IPS-18c (cell line): ENCODE measurements at regions not wholly inside any gene's neighbourhood (a gene's known extent, or its start where the extent isn't known, plus 50 kb on each side); places are given as distances from the start of the nearest gene placed in this dataset.

ENCODE experiments used
- H3K4me3 ChIP-seq: 2 replicates; pipeline ENCODE4 v1.7.0; 2013; ENCODE audit warnings: low read depth, mild to moderate bottlenecking, low read length, moderate library complexity; ENCODE audit not compliant: insufficient read depth
- H3K9me3 ChIP-seq: one replicate; pipeline ENCODE4 v1.6.1; 2013; ENCODE audit warnings: mild to moderate bottlenecking, low read length, moderate library complexity; ENCODE audit not compliant: control insufficient read depth, insufficient read depth

DNA sequence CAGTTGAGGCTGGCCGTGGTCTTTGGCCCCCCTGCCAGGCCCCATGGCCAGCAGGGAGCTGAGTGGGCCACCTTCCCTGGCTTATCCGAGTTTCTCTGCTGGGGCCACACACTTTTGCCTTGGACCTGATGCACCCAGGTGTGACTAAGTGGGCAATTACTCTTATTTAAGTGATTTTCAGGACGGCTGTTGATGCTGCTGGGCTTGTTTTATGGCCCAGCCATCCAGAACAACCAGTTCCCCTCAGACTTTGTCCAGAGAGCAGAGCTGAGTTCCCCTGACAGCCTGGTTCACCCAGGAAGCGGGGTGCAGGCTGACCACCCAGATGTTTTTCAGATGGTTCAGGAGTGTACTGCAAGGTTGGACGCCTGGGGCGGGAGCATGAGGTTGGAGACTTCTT is 68.8 kb downstream of the GLI2 start:
- Histone ChIP-seq H3K9me3 (no peaks in the 10 kb centered on the region), H3K4me3 (no peak overlapping the region)

DNA sequence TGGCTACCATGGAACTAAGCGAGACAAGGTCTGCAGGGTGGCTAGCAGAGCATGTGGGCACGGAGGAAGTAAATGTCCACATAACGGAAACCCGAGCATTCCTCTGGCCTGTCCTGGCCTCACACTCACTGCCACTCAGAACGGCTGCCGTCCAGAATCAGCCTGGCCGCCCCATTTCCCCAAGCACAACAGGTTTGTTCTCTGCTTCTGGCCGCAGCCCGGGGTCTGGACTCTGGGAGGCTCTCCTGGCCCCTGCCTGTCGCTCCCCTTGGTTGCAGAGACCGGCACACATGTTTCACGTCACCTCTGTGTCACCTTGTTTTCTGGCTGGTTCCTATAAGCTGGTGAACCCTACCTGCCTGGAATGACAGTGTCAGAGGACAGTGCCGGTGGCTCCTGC is 69.3 kb downstream of the GLI2 start:
- no peaks in the 10 kb centered on the region for H3K9me3 ChIP-seq
- no peak overlapping the region for H3K4me3 ChIP-seq

DNA sequence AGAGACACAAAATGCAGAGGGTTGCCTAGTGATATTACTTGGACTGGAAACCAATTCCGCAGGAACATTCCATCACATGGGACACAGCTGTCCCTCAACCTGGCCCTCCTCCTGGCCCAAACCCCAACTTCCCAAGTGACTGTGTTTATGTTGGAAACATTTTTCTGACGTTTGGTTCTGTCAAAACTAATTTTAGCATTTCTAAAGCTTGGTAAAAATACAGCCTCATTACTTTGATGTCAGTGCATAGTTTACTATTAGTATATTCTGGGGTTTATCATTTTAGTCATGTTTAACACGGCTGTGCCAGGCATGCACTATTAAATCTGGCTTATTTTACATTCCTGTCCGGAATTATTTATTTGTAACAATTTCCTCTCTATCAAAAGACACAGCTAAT is 69.9 kb downstream of the GLI2 start:
- Histone ChIP-seq H3K9me3 (no peaks in the 10 kb centered on the region), H3K4me3 (no peak overlapping the region)

DNA sequence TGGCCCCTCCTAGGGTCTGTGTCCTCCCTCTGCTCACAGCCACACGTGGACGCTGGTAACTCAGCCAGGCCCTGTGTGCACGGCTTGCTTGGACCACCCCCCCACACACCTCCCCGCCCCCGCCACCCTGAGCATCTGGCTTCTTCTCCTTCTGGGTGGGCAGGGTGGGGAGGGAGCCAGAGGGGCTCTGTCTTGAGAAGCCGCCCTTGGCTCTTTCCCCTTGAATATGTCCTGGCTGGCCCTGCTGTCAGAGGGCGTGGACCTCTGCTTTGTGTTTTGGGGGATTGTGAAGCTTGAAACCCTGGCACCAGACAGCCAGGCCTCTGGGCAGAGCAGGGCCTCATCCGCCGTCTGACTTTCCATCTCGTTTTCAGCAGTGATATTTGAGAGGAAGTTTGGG is 72.1 kb downstream of the GLI2 start:
- Histone ChIP-seq H3K9me3 (no peaks in the 10 kb centered on the region), H3K4me3 (no peak overlapping the region)

DNA sequence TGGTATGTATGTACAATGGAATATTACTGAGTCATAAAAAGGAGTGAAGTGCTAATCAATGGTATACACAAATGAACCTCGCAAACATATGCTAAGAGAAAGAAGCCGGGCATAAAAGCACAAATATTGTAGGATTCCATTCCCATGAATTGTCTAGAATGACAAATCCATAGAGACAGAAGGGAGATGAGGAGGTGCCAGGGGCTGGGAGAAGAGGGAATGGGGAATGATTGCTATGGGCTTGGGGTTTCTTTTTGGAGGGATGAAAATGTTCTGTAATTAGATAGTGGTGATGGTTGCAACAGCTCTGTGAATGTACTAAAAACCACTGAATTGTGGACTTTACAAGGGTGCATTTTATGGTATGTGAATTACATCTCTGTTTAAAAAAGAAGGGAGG is 73.5 kb downstream of the GLI2 start:
- no peaks in the 10 kb centered on the region for H3K9me3 ChIP-seq
- H3K4me3 ChIP-seq, result no peak overlapping the region

DNA sequence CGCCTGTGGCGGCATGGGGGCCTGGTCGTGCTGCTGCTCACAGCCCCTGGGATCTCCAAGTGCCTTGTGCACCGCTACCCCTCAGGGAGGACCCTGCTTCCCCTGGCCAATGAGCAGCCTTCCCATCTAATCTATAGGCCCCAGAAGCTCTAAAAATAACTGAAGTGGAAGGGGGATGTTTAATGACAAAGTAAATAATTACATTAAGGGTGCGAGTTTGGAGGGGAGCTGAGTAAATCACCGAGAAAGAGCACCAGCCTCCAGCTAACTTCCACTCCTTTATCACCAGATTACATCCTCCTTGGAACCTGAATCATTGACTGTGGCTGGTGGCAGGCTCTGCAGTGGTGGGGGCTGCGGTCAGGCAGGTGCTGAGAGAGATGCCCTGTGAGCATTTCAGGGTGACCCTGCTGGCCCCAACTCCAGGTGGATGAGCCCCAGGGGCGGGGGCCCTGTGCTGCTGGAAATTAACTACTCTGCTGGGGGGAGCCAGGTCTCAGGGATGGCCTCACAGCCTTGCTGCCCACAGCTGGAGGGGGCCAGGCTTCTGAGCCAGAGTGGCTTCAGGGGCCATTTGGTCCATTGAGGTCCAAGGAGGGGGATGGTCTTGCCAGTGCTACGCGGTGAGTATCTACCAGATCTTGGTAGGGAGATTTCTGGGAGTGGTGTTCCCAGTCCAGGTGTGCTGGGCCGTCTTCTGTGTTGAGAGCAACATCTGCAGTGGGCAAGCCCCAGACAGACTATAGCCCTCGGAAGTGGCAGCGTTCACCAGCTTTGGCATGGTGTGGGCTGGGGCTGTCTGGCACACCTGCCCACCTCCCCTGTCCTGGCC is 74.2 kb downstream of the GLI2 start:
- H3K4me3 ChIP-seq, result no peak overlapping the region
- no peaks in the 10 kb centered on the region for H3K9me3 ChIP-seq

DNA sequence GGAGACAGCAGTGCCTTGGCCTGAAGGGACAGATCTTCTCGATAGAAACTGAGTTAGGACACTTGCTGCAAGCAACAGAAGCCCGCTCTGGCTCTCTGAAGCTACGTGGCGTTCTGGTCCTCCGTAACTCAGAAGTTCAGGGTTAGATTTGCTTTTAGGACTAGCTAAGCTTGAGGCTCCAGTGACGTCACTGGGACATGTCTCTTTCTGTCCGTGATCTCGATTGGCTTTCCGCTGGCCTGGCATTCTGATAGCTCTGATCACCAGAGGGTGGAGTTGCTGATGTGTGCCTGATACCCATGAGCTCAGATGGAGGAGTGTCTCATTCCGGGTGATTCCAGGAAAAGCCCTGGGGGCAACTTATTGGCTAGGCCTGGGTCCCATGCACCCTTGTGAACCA is 75.0 kb downstream of the GLI2 start:
- no peaks in the 10 kb centered on the region for H3K9me3 ChIP-seq
- H3K4me3 ChIP-seq, result no peak overlapping the region

DNA sequence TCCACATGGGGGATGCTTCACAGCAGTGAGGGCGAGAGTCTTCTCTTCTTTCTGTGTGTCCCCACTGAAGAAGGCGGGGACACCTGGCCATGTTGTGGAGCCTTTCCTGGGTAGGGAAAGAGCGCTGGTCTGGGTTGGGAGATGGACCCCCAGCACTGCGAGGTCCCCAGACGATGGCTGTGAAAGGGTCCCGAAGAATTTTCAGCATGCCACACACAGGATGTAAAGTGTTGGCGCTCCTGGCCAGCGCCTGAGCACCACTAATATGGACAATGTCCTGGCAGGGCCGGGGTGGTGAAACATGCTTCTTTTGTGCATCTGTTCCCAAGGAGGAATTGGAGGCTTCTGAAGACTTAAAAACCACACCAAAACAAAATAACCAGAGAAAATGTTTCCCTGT is 77.2 kb downstream of the GLI2 start:
- Histone ChIP-seq H3K4me3 (no peak overlapping the region), H3K9me3 (no peaks in the 10 kb centered on the region)

DNA sequence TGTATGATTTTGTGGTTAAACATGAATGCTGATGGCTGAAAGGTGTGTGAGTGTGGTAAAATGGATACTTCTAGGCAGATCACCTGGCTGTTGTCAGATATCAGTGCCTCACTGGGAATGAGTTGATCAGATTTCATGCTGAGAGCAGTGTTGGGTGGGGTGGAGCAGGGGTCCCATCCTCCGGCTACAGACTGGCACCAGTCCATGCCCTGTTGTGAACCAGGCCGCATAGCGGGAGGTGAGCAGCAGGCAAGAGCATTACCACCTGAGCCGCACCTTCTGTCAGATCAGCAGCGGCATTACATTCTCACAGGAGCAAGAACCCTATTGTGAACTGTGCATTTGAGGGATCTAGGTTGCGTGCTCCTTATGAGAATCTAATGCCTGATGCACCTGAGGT is 78.7 kb downstream of the GLI2 start:
- Histone ChIP-seq H3K4me3 (no peak overlapping the region), H3K9me3 (no peaks in the 10 kb centered on the region)

DNA sequence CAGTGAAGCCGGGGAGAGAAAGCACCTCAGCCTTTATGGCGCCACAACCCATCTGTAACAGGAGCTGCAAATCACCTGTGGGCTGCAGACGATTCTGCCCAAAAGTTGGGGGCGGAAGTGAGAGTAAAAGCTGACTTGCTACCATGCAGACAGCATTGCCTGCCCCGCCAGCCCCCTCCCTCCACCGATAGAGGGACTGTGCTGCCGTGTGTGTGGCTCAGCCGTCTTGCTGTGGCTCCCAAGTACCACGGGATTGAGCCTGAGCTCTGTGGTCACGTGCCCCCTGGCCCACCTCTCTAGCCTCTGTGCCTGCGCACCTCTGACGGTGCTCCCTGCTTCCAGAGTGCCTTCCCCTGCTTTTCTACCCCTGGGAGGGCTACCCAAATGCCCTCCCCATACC is 79.6 kb downstream of the GLI2 start:
- no peak overlapping the region for H3K4me3 ChIP-seq

DNA sequence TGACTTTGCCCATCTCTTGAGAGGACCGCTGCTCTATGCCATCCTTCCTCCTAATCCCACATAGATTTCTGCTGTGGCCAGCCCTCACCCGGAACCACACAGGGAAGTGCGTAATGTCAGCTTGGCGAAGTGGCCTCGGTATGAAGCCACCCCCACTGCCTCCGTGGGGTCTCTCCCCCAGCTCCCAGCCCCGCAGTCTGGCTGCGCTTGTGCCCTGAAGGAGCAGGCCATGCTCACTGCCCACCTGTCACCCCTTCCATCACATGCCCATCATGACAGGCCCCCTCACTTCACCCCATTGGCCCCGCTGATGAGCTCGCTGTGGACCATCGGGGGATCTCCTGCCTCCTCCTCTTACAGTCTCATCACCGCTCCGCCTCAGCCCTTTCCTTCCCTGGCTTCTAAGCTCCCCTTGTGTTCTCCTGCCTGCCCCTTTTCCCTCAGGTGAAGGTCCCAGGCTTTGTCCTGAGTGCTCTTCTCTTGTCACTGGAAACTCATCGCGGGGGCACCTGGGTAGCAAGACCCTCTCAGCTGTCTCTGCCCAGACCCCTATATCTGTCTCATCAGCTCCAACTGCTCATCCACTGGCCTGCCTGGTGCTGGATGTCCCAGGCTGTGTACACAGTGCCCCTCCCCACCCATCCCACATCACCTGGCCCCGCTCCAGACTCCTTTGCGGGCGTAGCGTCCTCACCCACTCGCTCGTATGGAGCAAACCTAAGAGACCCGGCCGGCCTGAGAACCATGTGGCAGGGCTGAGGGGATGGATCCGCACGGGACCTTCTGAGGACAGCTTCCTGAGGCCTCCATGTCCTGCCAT is 81.7 kb downstream of the GLI2 start:
- no peak overlapping the region for H3K4me3 ChIP-seq
- no peaks in the 10 kb centered on the region for H3K9me3 ChIP-seq

More for the DNA sequence above, 79.6 kb downstream of the GLI2 start:
- H3K9me3 ChIP-seq, result no peaks in the 10 kb centered on the region

DNA sequence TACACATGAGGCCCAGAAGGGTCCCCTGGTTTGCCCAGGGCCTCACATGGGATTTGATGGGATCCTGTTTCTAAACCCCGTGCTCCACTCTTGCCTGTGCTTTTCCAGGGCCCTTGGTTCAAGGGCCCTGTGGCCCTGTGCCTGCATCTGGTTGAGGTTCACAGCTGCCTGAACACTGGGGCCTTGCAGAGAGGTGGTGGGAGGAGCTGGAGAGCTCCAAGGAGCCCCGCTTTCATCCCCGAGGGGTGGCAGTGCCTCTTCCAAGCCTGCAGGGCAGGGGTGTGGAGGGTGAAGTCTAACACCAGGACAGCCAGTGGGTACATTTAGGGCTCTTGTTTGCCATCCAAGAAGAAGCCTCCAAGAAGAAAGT is 82.3 kb downstream of the GLI2 start:
- Histone ChIP-seq H3K4me3 (no peak overlapping the region), H3K9me3 (no peaks in the 10 kb centered on the region)

DNA sequence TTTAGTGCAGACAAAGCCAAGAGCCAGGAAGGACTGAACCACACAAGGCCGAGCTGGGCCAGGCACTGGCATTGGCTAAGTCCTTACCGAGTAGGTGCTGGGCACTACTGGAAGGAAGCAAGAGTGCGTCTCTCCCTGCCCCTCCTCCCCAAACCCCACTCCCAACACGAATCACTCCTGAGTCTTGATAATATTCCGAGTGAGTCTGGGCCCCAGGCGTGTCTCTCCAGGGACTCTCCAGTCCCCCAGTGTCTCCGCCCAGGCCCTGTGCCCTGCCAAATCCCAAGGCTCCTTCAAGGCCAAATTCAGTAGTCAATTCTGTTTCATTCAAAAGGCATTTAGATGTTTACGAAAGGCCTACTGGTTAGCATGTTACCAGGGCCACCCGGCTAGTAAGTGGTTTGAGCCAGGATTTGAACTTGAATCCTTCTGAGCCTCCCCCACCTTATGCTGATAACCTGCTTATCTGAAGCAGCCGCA is 82.8 kb downstream of the GLI2 start:
- Histone ChIP-seq H3K4me3 (no peak overlapping the region), H3K9me3 (no peaks in the 10 kb centered on the region)

DNA sequence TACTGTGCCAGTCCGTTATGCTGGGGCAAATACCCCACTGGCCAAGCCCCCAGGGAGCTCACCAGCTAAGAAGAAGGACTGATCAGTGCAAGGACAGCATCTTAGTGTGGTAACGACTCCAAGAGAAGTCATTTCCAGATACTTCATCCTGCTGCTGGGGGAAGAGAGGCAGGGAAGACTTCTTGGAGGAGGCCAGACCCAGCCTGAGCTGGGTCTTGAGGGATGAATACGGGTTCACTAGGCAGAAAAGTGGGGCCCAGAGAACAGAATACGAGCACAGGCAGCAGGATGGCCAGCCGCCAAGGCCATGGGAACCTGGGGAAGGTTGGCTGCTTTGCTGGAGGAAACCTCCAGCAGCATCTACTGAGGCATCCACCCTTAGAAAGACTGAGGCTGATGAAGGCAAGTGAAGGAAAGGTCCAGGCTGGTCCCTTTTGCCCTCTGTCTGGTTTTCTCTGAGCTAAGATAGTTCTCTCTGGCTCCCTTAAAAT is 84.1 kb downstream of the GLI2 start:
- no peaks in the 10 kb centered on the region for H3K9me3 ChIP-seq
- no peak overlapping the region for H3K4me3 ChIP-seq

DNA sequence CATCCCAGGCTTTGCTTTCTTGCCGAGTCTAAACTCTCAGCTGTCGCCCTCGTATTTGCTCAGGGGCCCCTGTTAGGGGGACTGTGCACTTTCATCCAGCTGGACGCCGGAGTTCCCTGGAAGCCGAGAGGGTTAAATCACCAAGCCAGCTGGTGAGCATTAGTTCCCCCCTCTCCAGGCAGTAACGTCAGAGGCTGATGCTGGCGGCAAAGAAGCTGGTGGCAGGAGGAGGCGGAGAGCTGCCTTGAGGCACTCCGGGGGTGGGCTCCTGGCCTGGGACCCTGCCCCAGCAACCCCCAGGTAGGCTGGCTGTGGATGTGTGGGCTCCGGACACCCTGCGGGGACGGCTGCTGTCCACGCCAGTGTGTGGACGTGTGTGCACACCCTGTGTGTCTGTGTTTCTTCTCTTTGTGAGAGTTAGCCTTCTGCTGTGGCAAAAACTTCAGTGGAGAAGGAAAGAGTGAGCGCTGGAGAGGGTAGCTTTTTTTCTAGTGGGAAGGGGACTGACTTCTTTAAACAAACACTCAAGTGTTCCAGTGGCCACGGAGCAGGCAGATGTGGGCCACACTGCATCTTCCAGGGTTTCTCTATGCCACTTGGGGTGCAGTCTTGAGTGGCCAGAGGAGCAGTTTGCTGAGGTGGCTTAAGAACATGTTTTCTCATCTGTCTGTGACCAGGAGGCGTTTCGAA is 84.7 kb downstream of the GLI2 start:
- Histone ChIP-seq H3K9me3 (no peaks in the 10 kb centered on the region), H3K4me3 (no peak overlapping the region)

DNA sequence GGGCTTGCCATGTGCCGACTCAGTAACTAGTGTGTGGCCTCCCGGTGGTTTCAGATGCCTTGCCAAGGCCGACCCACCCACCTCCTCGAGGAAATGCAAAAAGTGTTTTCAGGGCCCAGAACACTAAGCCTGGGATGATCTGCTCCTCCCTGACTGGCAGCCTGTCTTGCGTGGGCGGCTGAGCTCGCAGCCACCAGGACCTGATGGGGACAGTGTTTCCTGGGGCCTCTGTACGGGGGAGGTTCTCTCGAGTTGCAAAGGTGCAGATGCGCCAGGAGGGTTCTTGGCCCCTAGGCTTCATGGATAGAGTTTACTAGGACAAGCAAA is 85.2 kb downstream of the GLI2 start:
- Histone ChIP-seq H3K4me3 (no peak overlapping the region), H3K9me3 (no peaks in the 10 kb centered on the region)

DNA sequence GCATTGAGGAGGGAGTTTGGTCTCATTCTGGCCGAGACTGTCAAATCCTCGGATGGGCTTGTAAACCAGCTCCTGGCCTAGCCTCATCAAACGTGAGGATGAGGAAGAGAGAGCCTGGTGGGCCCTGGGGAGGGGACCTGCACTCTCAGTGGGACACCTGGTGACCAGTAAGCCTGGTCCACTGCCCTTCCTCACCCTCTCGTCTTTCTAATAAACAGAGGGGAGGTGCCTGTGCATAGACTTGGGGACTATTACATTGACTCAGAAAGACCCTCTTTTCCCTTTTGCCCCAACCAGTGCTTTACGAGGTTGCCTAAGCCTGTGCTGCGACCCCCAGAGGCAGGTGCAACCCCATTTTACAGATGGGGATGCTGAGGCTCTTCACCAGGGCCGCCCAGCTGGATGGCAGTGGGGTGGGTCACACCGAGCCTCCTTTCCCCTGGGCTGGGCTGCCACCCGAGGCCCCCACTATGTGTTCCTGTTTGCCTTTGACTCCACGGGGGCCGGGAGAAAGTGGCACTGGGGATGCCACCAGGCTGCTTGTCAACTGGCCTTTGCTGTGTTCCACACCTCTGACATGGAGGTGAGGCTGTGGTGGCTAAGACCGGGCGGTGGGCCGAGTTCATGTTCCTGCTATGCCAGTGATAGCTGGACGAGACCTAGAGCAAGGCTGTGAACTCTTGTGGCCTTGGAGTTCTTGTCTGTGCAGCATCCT is 85.9 kb downstream of the GLI2 start:
- Histone ChIP-seq H3K9me3 (no peaks in the 10 kb centered on the region), H3K4me3 (no peak overlapping the region)
